Ascending aorta (tissue), 2 donors: ENCODE measurements at regions not wholly inside any gene's neighbourhood (a gene's known extent, or its start where the extent isn't known, plus 50 kb on each side); places are given as distances from the start of the nearest gene placed in this dataset.
"Not testable (repeated sequence)": the region's sequence is repeated elsewhere in the genome, so short reads cannot be mapped to it uniquely, and the experiment has no call there.

Experiments used
- DNase-seq, 2 donors: peaks; one replicate each; pipeline ENCODE4 v3.0.0-alpha.2; 2019; ENCODE audit warnings: low spot score in 2 of 2
- H3K27ac ChIP-seq, 2 donors: fragments of 200-600 bp; sonication (generic); one replicate each; pipeline ENCODE4 v1.5.1; 2016 to 2017; ENCODE audit warnings: mild to moderate bottlenecking in 1 of 2
- H3K27me3 ChIP-seq: fragments of 200-600 bp; sonication (generic); one replicate; pipeline ENCODE4 v1.5.1; 2017
- H3K36me3 ChIP-seq, 2 donors: fragments of 200-600 bp; sonication (generic); one replicate each; pipeline ENCODE4 v1.5.1; 2016
- H3K4me1 ChIP-seq, 2 donors: fragments of 200-600 bp; sonication (generic); one replicate each; pipeline ENCODE4 v1.5.1; 2016 to 2017; ENCODE audit warnings: mild to moderate bottlenecking in 1 of 2
- H3K4me3 ChIP-seq, 2 donors: fragments of 200-600 bp; sonication (generic); one replicate each; pipeline ENCODE4 v1.5.1; 2016 to 2017; ENCODE audit warnings: mild to moderate bottlenecking in 1 of 2
- H3K9me3 ChIP-seq, 2 donors: fragments of 200-600 bp; sonication (generic); one replicate each; pipeline ENCODE4 v1.5.1; 2016
- CTCF ChIP-seq, 3 experiments: fragments of 200-600 bp in 2 of 3; fragments of 450-650 bp in 1 of 3; sonication (generic) in 2 of 3; IDR thresholded peaks; one replicate each; pipeline ENCODE4 v1.5.1; 2016 to 2019; ENCODE audit warnings: antibody characterized with exemption in 3 of 3, mild to moderate bottlenecking in 1 of 3, moderate library complexity in 1 of 3
- intact Hi-C: fragments of 100-400 bp; cut with DNase I; formaldehyde crosslinking; loops from one replicate; pipeline ENCODE4 v1.15.1; 2023

GRCh38 chr4:189235599-189235998 lies 705.1 kb upstream of the FRG1 start:
- H3K9me3 ChIP-seq, result peaks cover 0 to 5% of the 10 kb centered on the region in 2 donors
- intact Hi-C loops, result no loop called here
- no peak for DNase-seq

GRCh38 chr4:189236321-189236720 lies 704.4 kb upstream of the FRG1 start:
- H3K36me3 ChIP-seq, H3K9me3 ChIP-seq, H3K27me3 ChIP-seq, DNase-seq, H3K27ac ChIP-seq, intact Hi-C loops, H3K4me3 ChIP-seq, H3K4me1 ChIP-seq: not testable (repeated sequence)

More at GRCh38 chr4:189235599-189235998, 705.1 kb upstream of the FRG1 start:
- no peak overlapping the region for H3K4me3 ChIP-seq
- no peaks in the 10 kb centered on the region for H3K4me1 ChIP-seq
- H3K36me3 ChIP-seq, result no peaks in the 10 kb centered on the region
- no peak overlapping the region for H3K27ac ChIP-seq
- TF ChIP-seq CTCF (IDR thresholded peaks at IDR 0.05), result no peak
- H3K27me3 ChIP-seq, result no peaks in the 10 kb centered on the region

- Histone ChIP-seq H3K27me3 (no peaks in the 10 kb centered on the region), H3K27ac (no peak overlapping the region), H3K36me3 (no peaks in the 10 kb centered on the region), H3K4me3 (no peak overlapping the region), H3K4me1 (no peaks in the 10 kb centered on the region), H3K9me3 (peaks cover 0 to 5% of the 10 kb centered on the region in 2 donors)
- intact Hi-C loops, result no loop called here
- DNase-seq, result no peak
- no peak for TF ChIP-seq CTCF (IDR thresholded peaks at IDR 0.05)
Measured at GRCh38 chr4:189237340-189237739, 703.3 kb upstream of the FRG1 start.

GRCh38 chr4:189255636-189256035 lies 685.0 kb upstream of the FRG1 start:
- no peak overlapping the region for H3K4me3 ChIP-seq
- TF ChIP-seq CTCF (IDR thresholded peaks at IDR 0.05), result no peak
- no peaks in the 10 kb centered on the region for H3K36me3 ChIP-seq
- no peaks in the 10 kb centered on the region for H3K4me1 ChIP-seq
- no peak overlapping the region for H3K27ac ChIP-seq
- no peak for DNase-seq
- H3K27me3 ChIP-seq, result no peaks in the 10 kb centered on the region
- intact Hi-C loops, result no loop called here
- peaks cover 5 to 8% of the 10 kb centered on the region in 2 donors for H3K9me3 ChIP-seq

GRCh38 chr4:189261475-189261874 lies 679.2 kb upstream of the FRG1 start:
- H3K27ac ChIP-seq, result no peak overlapping the region
- TF ChIP-seq CTCF (IDR thresholded peaks at IDR 0.05), result no peak
- H3K9me3 ChIP-seq, result no peaks in the 10 kb centered on the region
- no peaks in the 10 kb centered on the region for H3K4me1 ChIP-seq
- DNase-seq, result no peak
- H3K27me3 ChIP-seq, result no peaks in the 10 kb centered on the region
- H3K4me3 ChIP-seq, result no peak overlapping the region
- H3K36me3 ChIP-seq, result no peaks in the 10 kb centered on the region
- intact Hi-C loops, result no loop called here

GRCh38 chr4:189265515-189265914 lies 675.2 kb upstream of the FRG1 start:
- no peaks in the 10 kb centered on the region for H3K9me3 ChIP-seq
- no peaks in the 10 kb centered on the region for H3K36me3 ChIP-seq
- no peak for TF ChIP-seq CTCF (IDR thresholded peaks at IDR 0.05)
- intact Hi-C loops, result no loop called here
- no peaks in the 10 kb centered on the region for H3K4me1 ChIP-seq
- no peaks in the 10 kb centered on the region for H3K27me3 ChIP-seq
- no peak overlapping the region for H3K27ac ChIP-seq
- no peak for DNase-seq
- no peak overlapping the region for H3K4me3 ChIP-seq
